WERI-Rb-1 (cell line): ENCODE measurements at regions not wholly inside any gene's neighbourhood (a gene's known extent, or its start where the extent isn't known, plus 50 kb on each side); places are given as distances from the start of the nearest gene placed in this dataset.
"Not testable (repeated sequence)": the region's sequence is repeated elsewhere in the genome, so short reads cannot be mapped to it uniquely, and the experiment has no call there.

Source experiments
- DNase-seq: peaks from one replicate; pipeline ENCODE4 v3.0.0-alpha.2; 2020
- H3K27ac ChIP-seq: fragments of 250-450 bp; sonication (Bioruptor Pico); 2 replicates; pipeline ENCODE4 v1.5.1; 2020; ENCODE audit warnings: mild to moderate bottlenecking, moderate library complexity
- H3K27me3 ChIP-seq: fragments of 250-450 bp; sonication (Bioruptor Pico); 2 replicates; pipeline ENCODE4 v1.5.1; 2021; ENCODE audit warnings: mild to moderate bottlenecking, low read depth, moderate library complexity; ENCODE audit not compliant: insufficient read depth, severe bottlenecking
- H3K36me3 ChIP-seq: fragments of 250-450 bp; sonication (Bioruptor Pico); 2 replicates; pipeline ENCODE4 v1.5.1; 2020; ENCODE audit warnings: mild to moderate bottlenecking, moderate library complexity
- H3K4me3 ChIP-seq: 2 replicates; pipeline ENCODE4 v1.5.1; 2011; ENCODE audit warnings: low read depth, mild to moderate bottlenecking, control low read depth, low read length
- H3K9me3 ChIP-seq: fragments of 250-450 bp; sonication (Bioruptor Pico); 2 replicates; pipeline ENCODE4 v1.5.1; 2021; ENCODE audit warnings: mild to moderate bottlenecking, moderate library complexity; ENCODE audit not compliant: severe bottlenecking
- TF ChIP-seq, protein P1 (sequence below): IDR thresholded peaks from 2 replicates; pipeline ENCODE4 v1.5.1; 2011; ENCODE audit warnings: low read depth, mild to moderate bottlenecking, control low read depth, inconsistent platforms, low read length

DNA sequence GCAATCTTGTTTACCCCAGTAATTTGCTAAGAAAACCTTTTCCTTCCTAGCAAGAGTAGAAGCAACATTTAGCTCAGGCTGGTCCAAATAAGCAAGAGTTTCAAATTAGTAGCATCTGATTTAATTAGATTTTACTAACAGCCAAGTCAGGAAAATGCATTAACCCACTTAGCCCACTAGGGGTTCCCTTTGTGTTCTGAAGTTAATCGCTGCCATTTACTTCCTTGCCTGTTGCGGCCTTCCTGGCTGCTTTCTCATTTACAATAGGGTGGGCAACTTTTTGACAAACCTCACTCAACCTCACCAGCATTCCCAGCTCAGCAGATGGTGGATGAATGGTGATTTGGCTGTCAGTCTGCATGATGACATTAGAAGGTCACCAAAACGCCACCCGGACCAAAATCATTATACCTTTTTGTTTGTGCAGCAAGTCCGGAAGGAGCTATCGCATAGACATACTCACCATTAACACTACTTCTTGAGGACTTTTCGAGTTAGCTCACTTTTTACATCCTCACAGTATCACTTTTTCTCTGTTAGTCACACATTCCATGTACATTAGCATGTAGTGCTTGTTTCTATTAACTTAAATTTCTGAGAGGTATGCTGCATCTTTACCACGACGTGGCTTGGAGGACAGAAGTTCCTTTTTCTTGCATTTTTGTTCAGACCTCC is 101.5 kb upstream of the SETBP1 start:
- H3K36me3 ChIP-seq = no peaks in the 10 kb centered on the region
- TF ChIP-seq, protein P1, sequence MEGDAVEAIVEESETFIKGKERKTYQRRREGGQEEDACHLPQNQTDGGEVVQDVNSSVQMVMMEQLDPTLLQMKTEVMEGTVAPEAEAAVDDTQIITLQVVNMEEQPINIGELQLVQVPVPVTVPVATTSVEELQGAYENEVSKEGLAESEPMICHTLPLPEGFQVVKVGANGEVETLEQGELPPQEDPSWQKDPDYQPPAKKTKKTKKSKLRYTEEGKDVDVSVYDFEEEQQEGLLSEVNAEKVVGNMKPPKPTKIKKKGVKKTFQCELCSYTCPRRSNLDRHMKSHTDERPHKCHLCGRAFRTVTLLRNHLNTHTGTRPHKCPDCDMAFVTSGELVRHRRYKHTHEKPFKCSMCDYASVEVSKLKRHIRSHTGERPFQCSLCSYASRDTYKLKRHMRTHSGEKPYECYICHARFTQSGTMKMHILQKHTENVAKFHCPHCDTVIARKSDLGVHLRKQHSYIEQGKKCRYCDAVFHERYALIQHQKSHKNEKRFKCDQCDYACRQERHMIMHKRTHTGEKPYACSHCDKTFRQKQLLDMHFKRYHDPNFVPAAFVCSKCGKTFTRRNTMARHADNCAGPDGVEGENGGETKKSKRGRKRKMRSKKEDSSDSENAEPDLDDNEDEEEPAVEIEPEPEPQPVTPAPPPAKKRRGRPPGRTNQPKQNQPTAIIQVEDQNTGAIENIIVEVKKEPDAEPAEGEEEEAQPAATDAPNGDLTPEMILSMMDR = peak; percentile 61
- no peak overlapping the region for H3K27ac ChIP-seq
- peak; percentile 9 for DNase-seq
- no peaks in the 10 kb centered on the region for H3K9me3 ChIP-seq
- H3K4me3 ChIP-seq = no peak overlapping the region
- H3K27me3 ChIP-seq = peaks cover 79% of the 10 kb centered on the region

DNA sequence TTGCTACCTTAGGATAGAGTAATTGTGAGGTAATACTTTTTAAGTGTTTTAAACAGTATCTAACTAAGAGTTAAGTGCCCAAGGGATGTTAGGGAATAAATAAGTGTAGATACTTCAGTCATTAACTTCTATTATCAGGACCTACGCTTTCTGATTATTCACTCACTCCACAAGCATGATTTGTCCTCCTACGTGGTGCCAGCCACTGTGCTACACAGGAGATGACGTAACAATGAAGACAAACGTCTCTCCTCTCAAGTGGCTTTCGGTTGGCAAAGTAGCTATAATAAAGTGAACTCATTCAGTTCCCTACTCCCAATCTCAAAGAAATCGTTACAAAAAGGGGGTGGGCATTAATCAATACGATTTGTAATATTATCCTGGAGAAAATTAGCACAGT is 100.9 kb upstream of the SETBP1 start:
- Histone ChIP-seq H3K27ac (no peak overlapping the region), H3K4me3 (no peak overlapping the region)
- no peak for DNase-seq

DNA sequence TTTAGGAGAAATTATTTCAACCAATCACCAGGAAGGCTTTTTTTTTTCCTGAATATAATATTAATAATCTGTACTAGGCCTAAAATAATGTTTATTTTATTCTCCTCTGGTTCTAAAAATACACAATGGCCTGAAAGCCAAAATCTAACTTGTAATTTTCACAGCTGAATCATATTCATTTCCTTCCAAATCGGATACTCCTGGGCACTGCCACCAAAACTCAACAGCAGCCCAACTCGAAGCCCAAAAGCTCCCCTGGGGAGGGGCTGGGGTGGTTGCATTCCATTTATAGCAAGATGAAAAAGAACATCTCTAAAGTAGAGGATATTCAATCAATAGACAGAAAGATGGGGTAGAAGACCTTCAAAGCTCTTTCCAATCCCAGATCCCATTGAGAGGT is 100.5 kb upstream of the SETBP1 start:
- no peaks in the 10 kb centered on the region for H3K9me3 ChIP-seq
- H3K36me3 ChIP-seq = no peaks in the 10 kb centered on the region
- TF ChIP-seq, protein P1 = no peak
- H3K27ac ChIP-seq = no peak overlapping the region
- DNase-seq = no peak
- no peak overlapping the region for H3K4me3 ChIP-seq
- H3K27me3 ChIP-seq = peaks cover 80% of the 10 kb centered on the region

More for the DNA sequence above, 100.9 kb upstream of the SETBP1 start:
- no peaks in the 10 kb centered on the region for H3K36me3 ChIP-seq
- TF ChIP-seq, protein P1 = no peak
- no peaks in the 10 kb centered on the region for H3K9me3 ChIP-seq
- peaks cover 80% of the 10 kb centered on the region for H3K27me3 ChIP-seq

DNA sequence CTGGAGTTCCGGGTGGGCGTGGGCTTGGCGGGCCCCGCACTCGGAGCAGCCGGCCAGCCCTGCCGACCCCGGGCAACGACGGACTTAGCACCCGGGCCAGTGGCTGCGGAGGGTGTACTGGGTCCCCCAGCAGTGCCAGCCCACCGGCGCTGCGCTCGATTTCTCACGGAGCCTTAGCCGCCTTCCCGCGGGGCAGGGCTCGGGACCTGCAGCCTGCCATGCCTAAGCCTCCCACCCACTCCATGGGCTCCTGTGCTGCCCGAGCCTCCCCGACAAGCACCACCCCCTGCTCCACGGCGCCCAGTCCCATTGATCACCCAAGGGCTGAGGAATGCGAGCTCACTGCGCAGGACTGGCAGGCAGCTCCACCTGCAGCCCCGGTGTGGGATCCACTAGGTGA is 99.9 kb upstream of the SETBP1 start:
- H3K27ac ChIP-seq, DNase-seq, H3K36me3 ChIP-seq, H3K4me3 ChIP-seq, H3K9me3 ChIP-seq: not testable (repeated sequence)
- H3K27me3 ChIP-seq = peaks cover 78% of the 10 kb centered on the region

DNA sequence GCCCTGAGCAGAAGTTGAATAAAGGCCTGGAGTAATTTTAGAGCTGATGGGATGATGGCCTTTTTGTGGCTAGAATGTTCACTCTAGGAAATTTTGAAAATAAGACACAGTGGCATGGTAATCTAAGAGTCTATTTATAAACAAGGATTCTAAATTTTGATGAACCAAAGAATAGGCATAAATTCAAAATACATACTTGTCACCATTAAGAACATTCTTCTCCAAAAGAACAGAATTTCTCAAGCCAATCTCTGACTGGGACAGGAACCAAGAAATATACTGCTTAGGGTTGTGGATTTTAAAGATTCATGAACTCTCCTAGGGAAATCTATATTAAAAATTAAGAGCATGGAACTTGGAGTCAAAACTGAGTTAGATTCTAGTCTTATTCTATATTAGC is 98.2 kb upstream of the SETBP1 start:
- no peaks in the 10 kb centered on the region for H3K36me3 ChIP-seq
- no peak overlapping the region for H3K27ac ChIP-seq
- TF ChIP-seq, protein P1 = no peak
- peaks cover 66% of the 10 kb centered on the region for H3K27me3 ChIP-seq
- DNase-seq = no peak
- no peaks in the 10 kb centered on the region for H3K9me3 ChIP-seq
- H3K4me3 ChIP-seq = no peak overlapping the region

DNA sequence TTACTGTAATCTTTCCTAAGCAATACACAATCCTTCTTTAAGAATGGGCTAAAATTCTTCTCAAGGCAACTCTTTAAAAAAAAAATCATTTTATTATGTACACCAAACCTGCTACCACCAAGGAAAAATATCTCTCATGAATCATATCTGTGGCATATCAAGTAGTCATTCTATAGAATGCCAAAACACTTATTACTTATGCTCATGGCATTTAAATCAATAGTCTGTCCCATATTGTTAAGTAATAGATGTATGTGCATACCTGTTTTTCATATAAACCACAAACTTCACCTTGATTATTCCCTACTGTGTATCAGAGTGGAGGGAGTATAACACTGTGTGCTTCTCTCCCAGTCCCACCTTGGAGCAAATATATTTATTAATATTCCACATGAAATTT is 95.8 kb upstream of the SETBP1 start:
- no peak for DNase-seq
- peaks cover 64% of the 10 kb centered on the region for H3K27me3 ChIP-seq
- no peak overlapping the region for H3K27ac ChIP-seq
- no peak overlapping the region for H3K4me3 ChIP-seq
- H3K9me3 ChIP-seq = no peaks in the 10 kb centered on the region
- TF ChIP-seq, protein P1 = no peak
- no peaks in the 10 kb centered on the region for H3K36me3 ChIP-seq
